DND-41 (cell line): ENCODE measurements at regions not wholly inside any gene's neighbourhood (a gene's known extent, or its start where the extent isn't known, plus 50 kb on each side); places are given as distances from the start of the nearest gene placed in this dataset.

Experiments
- EZH2 ChIP-seq: IDR thresholded peaks from 3 replicates; pipeline ENCODE4 v1.6.1; 2012; ENCODE audit warnings: borderline replicate concordance, low read depth, mild to moderate bottlenecking, moderate library complexity, low read length, inconsistent platforms; ENCODE audit not compliant: severe bottlenecking
- TF ChIP-seq, protein P1 (sequence below): IDR thresholded peaks from 2 replicates; pipeline ENCODE4 v1.5.1; 2012; ENCODE audit warnings: borderline replicate concordance, low read length, moderate library complexity, mild to moderate bottlenecking; ENCODE audit not compliant: poor library complexity, severe bottlenecking; ENCODE audit errors: extremely low read depth

DNA sequence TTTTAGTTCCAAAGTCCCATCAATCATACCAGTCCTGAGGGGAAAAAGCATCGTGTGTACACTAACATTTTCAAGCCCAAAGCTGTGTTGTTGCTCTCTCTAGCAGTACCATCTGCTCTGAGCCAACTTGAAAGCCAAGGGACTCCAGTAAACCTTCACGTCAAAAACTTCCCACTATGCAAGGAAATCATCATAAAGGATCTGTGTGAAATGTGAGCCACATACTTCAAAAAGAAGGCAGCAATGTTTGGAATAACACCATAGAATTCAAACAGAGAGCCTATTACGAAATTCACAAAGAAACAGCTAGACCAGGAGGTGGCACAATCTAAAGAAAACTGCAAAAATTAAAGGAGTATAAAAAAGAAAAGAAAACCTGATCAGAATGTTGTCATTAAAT lies 399.8 kb upstream of the EPHA7 start:
- TF ChIP-seq, protein P1, sequence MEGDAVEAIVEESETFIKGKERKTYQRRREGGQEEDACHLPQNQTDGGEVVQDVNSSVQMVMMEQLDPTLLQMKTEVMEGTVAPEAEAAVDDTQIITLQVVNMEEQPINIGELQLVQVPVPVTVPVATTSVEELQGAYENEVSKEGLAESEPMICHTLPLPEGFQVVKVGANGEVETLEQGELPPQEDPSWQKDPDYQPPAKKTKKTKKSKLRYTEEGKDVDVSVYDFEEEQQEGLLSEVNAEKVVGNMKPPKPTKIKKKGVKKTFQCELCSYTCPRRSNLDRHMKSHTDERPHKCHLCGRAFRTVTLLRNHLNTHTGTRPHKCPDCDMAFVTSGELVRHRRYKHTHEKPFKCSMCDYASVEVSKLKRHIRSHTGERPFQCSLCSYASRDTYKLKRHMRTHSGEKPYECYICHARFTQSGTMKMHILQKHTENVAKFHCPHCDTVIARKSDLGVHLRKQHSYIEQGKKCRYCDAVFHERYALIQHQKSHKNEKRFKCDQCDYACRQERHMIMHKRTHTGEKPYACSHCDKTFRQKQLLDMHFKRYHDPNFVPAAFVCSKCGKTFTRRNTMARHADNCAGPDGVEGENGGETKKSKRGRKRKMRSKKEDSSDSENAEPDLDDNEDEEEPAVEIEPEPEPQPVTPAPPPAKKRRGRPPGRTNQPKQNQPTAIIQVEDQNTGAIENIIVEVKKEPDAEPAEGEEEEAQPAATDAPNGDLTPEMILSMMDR = no peak
- TF ChIP-seq EZH2 = no peak
